Keratinocyte (primary cell): ENCODE measurements at regions not wholly inside any gene's neighbourhood (a gene's known extent, or its start where the extent isn't known, plus 50 kb on each side); places are given as distances from the start of the nearest gene placed in this dataset.

Source experiments
- EZH2 ChIP-seq: IDR thresholded peaks from one replicate; pipeline ENCODE4 v1.6.1; 2012; ENCODE audit warnings: inconsistent platforms, mild to moderate bottlenecking, low read length, moderate library complexity
- TF ChIP-seq, protein P1 (sequence below), 3 experiments: IDR thresholded peaks in 1 of 3; conservative IDR thresholded peaks in 1 of 3; optimal IDR thresholded peaks in 1 of 3; 2 replicates in 2 of 3; 3 replicates in 1 of 3; pipeline versions ENCODE3 to v1.5.1; 2011; ENCODE audit warnings: low read length in 3 of 3, mild to moderate bottlenecking in 3 of 3, moderate library complexity in 2 of 3, control low read depth in 1 of 3, inconsistent platforms in 1 of 3; ENCODE audit not compliant: insufficient read depth in 2 of 3; ENCODE audit errors: extremely low read depth in 1 of 3

DNA sequence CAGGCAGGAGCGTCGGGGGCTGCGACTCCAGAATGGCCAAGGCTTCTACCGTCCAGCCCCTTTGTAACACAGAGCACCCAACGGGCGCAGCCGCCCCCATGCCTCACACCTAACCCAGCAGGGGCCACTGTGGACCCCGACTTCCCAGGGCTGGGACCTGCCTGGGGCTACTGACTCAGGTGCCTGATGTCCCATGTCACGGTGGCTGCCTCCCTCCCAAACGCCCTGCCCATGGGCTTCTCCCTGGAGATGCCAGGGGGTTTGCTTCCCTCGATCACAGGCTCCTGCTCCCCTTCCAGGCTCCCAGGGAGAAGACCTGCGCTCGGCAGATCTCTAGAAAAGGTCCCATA lies 84.0 kb downstream of the MYEOV start:
- TF ChIP-seq, protein P1, sequence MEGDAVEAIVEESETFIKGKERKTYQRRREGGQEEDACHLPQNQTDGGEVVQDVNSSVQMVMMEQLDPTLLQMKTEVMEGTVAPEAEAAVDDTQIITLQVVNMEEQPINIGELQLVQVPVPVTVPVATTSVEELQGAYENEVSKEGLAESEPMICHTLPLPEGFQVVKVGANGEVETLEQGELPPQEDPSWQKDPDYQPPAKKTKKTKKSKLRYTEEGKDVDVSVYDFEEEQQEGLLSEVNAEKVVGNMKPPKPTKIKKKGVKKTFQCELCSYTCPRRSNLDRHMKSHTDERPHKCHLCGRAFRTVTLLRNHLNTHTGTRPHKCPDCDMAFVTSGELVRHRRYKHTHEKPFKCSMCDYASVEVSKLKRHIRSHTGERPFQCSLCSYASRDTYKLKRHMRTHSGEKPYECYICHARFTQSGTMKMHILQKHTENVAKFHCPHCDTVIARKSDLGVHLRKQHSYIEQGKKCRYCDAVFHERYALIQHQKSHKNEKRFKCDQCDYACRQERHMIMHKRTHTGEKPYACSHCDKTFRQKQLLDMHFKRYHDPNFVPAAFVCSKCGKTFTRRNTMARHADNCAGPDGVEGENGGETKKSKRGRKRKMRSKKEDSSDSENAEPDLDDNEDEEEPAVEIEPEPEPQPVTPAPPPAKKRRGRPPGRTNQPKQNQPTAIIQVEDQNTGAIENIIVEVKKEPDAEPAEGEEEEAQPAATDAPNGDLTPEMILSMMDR (optimal IDR thresholded peaks at IDR 0.05 in 1 of 3, IDR thresholded peaks at IDR 0.05 in 1 of 3, conservative IDR thresholded peaks at IDR 0.05 in 1 of 3; ENCODE audit: extremely low read depth in 1 of 3, insufficient read depth in 2 of 3, low read length in 3 of 3) = no peak
- no peak for TF ChIP-seq EZH2
